B cell (primary cell): ENCODE measurements at regions not wholly inside any gene's neighbourhood (a gene's known extent, or its start where the extent isn't known, plus 50 kb on each side); places are given as distances from the start of the nearest gene placed in this dataset.

Source experiments
- CTCF ChIP-seq: fragments of 200-600 bp; IDR thresholded peaks from one replicate; pipeline ENCODE4 v1.8.0; 2022; ENCODE audit warnings: antibody characterized with exemption, mild to moderate bottlenecking
- EZH2 ChIP-seq: IDR thresholded peaks from 2 replicates; pipeline ENCODE4 v1.6.1; 2012; ENCODE audit warnings: borderline replicate concordance, low read depth, mild to moderate bottlenecking, moderate library complexity, low read length; ENCODE audit not compliant: insufficient read depth, poor library complexity, severe bottlenecking

- TF ChIP-seq CTCF (no peak), EZH2 (no peak)
Measured at GRCh38 chr5:118302786-118303185, 685.6 kb downstream of the DTWD2 start.
